Left lung (tissue), 4 donors: ENCODE measurements at regions not wholly inside any gene's neighbourhood (a gene's known extent, or its start where the extent isn't known, plus 50 kb on each side); places are given as distances from the start of the nearest gene placed in this dataset.

Experiments
- ATAC-seq: fragments of 200-7000 bp; cut with Tn5 transposase; one replicate; pipeline ENCODE4 v1.9.1; 2020; ENCODE audit warnings: moderate library complexity
- DNase-seq, 4 donors: peaks; one replicate each; pipeline ENCODE4 v3.0.0-alpha.2; 2013 to 2020
- H3K27ac ChIP-seq, 2 donors: fragments of 200-600 bp; sonication (generic) in 1 of 2; one replicate each; pipeline versions ENCODE4 v1.5.0 to v1.8.0; 2020 to 2021
- H3K27me3 ChIP-seq, 2 donors: fragments of 200-600 bp; sonication (generic) in 1 of 2; one replicate each; pipeline versions ENCODE4 v1.5.0 to v1.8.0; 2020 to 2021
- H3K36me3 ChIP-seq, 2 donors: fragments of 200-600 bp; sonication (generic) in 1 of 2; one replicate each; pipeline versions ENCODE4 v1.5.0 to v1.8.0; 2020 to 2021
- H3K4me1 ChIP-seq, 2 donors: fragments of 200-600 bp; one replicate each; pipeline ENCODE4 v1.8.0; 2021
- H3K4me3 ChIP-seq, 2 donors: fragments of 200-600 bp; sonication (generic) in 1 of 2; one replicate each; pipeline versions ENCODE4 v1.5.0 to v1.8.0; 2020 to 2021; ENCODE audit warnings: mild to moderate bottlenecking in 1 of 2
- H3K9me3 ChIP-seq, 2 donors: fragments of 200-600 bp; sonication (generic) in 1 of 2; one replicate each; pipeline versions ENCODE4 v1.5.0 to v1.8.0; 2020 to 2021
- CTCF ChIP-seq, 2 donors: fragments of 200-600 bp; sonication (generic) in 1 of 2; IDR thresholded peaks; one replicate each; pipeline versions ENCODE4 v1.5.0 to v1.8.0; 2021; ENCODE audit warnings: antibody characterized with exemption in 2 of 2
- intact Hi-C, 2 donors: fragments of 100-400 bp; cut with DNase I; formaldehyde crosslinking; loops; one replicate each; pipeline versions ENCODE4 v1.11.2 to v1.14.2; 2022
- donor health status: DM: no; HTN: yes; CAD: no.
- donor health status: DM: no; HTN: no; CAD: no.

GRCh38 chr7:130907439-130907838 is 173.4 kb upstream of the KLF14 start:
- intact Hi-C loops, result no loop called here
- peaks cover 0 to 24% of the 10 kb centered on the region in 2 donors for H3K36me3 ChIP-seq
- DNase-seq, result no peak
- peaks cover 16 to 87% of the 10 kb centered on the region in 2 donors for H3K4me1 ChIP-seq
- no peak for TF ChIP-seq CTCF (IDR thresholded peaks at IDR 0.05)
- no peaks in the 10 kb centered on the region for H3K27me3 ChIP-seq
- H3K27ac ChIP-seq, result no peak overlapping the region
- ATAC-seq, result no peak
- no peak overlapping the region for H3K4me3 ChIP-seq
- no peaks in the 10 kb centered on the region for H3K9me3 ChIP-seq

- ATAC-seq (no peak), DNase-seq (no peak)
- H3K4me1 ChIP-seq, result peaks cover 14 to 78% of the 10 kb centered on the region in 2 donors
- H3K9me3 ChIP-seq, result no peaks in the 10 kb centered on the region
- peaks cover 0 to 17% of the 10 kb centered on the region in 2 donors for H3K36me3 ChIP-seq
- H3K4me3 ChIP-seq, result peak overlapping the region in 1 of 2 donors; percentile 43
- no peaks in the 10 kb centered on the region for H3K27me3 ChIP-seq
- intact Hi-C loops, result no loop called here
- H3K27ac ChIP-seq, result peak overlapping the region in 1 of 2 donors; percentile 95
- TF ChIP-seq CTCF (IDR thresholded peaks at IDR 0.05), result no peak
These were observed 174.5 kb upstream of the KLF14 start for GRCh38 chr7:130908345-130909160.

GRCh38 chr7:130909161-130909836 is 175.3 kb upstream of the KLF14 start:
- Histone ChIP-seq H3K36me3 (peaks cover 0 to 17% of the 10 kb centered on the region in 2 donors), H3K9me3 (no peaks in the 10 kb centered on the region), H3K27me3 (no peaks in the 10 kb centered on the region), H3K4me1 (peaks cover 15 to 78% of the 10 kb centered on the region in 2 donors), H3K27ac (peak overlapping the region; percentile 92 to 95), H3K4me3 (peak overlapping the region in 1 of 2 donors; percentile 43)
- ATAC-seq, result no peak
- no peak for DNase-seq
- no peak for TF ChIP-seq CTCF (IDR thresholded peaks at IDR 0.05)
- intact Hi-C loops, result no loop called here

GRCh38 chr7:130909881-130910672 is 176.1 kb upstream of the KLF14 start:
- no peak for TF ChIP-seq CTCF (IDR thresholded peaks at IDR 0.05)
- Histone ChIP-seq H3K36me3 (peaks cover 0 to 11% of the 10 kb centered on the region in 2 donors), H3K9me3 (no peaks in the 10 kb centered on the region), H3K4me1 (peaks cover 12 to 78% of the 10 kb centered on the region in 2 donors), H3K27ac (peak overlapping the region; percentile 92 to 95), H3K27me3 (no peaks in the 10 kb centered on the region), H3K4me3 (peak overlapping the region; percentile 32 to 43)
- intact Hi-C loops, result no loop called here
- no peak for DNase-seq
- no peak for ATAC-seq
